WERI-Rb-1 (cell line): ENCODE measurements at regions not wholly inside any gene's neighbourhood (a gene's known extent, or its start where the extent isn't known, plus 50 kb on each side); places are given as distances from the start of the nearest gene placed in this dataset.

Source experiments
- DNase-seq: peaks from one replicate; pipeline ENCODE4 v3.0.0-alpha.2; 2020
- H3K27ac ChIP-seq: fragments of 250-450 bp; sonication (Bioruptor Pico); 2 replicates; pipeline ENCODE4 v1.5.1; 2020; ENCODE audit warnings: mild to moderate bottlenecking, moderate library complexity
- H3K27me3 ChIP-seq: fragments of 250-450 bp; sonication (Bioruptor Pico); 2 replicates; pipeline ENCODE4 v1.5.1; 2021; ENCODE audit warnings: mild to moderate bottlenecking, low read depth, moderate library complexity; ENCODE audit not compliant: insufficient read depth, severe bottlenecking
- H3K36me3 ChIP-seq: fragments of 250-450 bp; sonication (Bioruptor Pico); 2 replicates; pipeline ENCODE4 v1.5.1; 2020; ENCODE audit warnings: mild to moderate bottlenecking, moderate library complexity
- H3K4me3 ChIP-seq: 2 replicates; pipeline ENCODE4 v1.5.1; 2011; ENCODE audit warnings: low read depth, mild to moderate bottlenecking, control low read depth, low read length
- H3K9me3 ChIP-seq: fragments of 250-450 bp; sonication (Bioruptor Pico); 2 replicates; pipeline ENCODE4 v1.5.1; 2021; ENCODE audit warnings: mild to moderate bottlenecking, moderate library complexity; ENCODE audit not compliant: severe bottlenecking
- TF ChIP-seq, protein P1 (sequence below): IDR thresholded peaks from 2 replicates; pipeline ENCODE4 v1.5.1; 2011; ENCODE audit warnings: low read depth, mild to moderate bottlenecking, control low read depth, inconsistent platforms, low read length

DNA sequence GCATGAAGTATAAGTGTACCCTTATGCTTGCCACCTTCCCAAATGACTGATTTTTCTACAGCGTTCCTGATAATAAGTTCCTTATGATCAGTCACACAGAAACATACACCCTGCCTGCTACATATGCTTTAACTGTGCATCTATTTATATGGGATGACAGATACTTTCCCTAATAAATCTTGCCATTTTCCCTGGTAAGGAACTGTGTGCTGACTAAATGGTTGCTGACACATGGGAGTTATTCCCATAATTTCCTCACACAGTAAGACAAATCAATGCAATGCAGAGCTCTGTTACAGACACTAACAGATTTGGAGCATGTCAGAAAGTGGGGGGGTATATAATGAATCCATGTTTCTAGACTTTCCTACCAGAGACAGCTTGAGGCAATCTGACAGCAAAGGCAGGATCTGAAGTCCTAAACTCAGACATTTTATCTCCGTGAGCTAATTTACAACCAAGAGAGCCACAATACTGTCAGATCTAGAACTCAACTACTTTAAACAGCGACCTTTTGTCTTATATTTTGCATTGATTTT, 86.9 kb upstream of the TCF12 start:
- TF ChIP-seq, protein P1, sequence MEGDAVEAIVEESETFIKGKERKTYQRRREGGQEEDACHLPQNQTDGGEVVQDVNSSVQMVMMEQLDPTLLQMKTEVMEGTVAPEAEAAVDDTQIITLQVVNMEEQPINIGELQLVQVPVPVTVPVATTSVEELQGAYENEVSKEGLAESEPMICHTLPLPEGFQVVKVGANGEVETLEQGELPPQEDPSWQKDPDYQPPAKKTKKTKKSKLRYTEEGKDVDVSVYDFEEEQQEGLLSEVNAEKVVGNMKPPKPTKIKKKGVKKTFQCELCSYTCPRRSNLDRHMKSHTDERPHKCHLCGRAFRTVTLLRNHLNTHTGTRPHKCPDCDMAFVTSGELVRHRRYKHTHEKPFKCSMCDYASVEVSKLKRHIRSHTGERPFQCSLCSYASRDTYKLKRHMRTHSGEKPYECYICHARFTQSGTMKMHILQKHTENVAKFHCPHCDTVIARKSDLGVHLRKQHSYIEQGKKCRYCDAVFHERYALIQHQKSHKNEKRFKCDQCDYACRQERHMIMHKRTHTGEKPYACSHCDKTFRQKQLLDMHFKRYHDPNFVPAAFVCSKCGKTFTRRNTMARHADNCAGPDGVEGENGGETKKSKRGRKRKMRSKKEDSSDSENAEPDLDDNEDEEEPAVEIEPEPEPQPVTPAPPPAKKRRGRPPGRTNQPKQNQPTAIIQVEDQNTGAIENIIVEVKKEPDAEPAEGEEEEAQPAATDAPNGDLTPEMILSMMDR: no peak
- Histone ChIP-seq H3K36me3 (no peaks in the 10 kb centered on the region), H3K9me3 (no peaks in the 10 kb centered on the region), H3K27ac (no peak overlapping the region), H3K4me3 (no peak overlapping the region), H3K27me3 (no peaks in the 10 kb centered on the region)
- DNase-seq: no peak

GRCh38 chr15:56824175-56824574, 90.9 kb upstream of the ZNF280D start:
- Histone ChIP-seq H3K27me3 (no peaks in the 10 kb centered on the region), H3K4me3 (no peak overlapping the region), H3K9me3 (no peaks in the 10 kb centered on the region), H3K27ac (no peak overlapping the region), H3K36me3 (no peaks in the 10 kb centered on the region)
- TF ChIP-seq, protein P1: no peak
- no peak for DNase-seq

DNA sequence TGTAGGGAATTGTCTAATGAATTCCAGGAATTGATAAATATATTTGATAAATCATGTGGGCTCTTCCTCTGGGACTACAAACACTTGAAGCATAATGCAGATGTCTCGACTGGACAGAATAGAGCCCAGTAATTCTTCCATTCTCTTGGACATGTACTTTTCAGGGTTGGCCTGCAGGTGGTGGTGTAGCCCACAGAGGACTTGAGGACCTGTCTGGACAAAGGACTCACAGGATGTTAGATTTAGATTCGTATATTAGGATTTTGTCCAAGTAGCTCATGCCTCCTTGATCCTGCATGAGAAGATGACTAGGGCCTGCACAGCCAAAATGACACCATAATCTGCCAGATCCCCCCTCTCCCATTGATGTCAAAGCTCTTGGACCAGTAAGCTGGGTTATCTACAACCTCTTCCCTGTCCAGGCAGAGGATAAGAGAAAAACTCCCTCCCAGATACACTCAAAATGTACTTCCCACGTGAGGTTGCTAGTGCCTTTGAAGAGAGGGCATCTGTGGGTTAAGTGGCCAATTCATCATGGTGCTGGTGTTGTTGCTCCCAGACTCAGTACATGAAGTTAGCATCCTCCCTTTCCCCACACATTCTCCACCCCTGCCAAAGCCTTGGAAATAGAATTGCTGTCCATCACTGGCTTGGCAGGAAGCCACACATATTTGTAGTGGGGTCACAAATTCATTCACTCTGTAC, 88.6 kb upstream of the ZNF280D start:
- Histone ChIP-seq H3K27me3 (no peaks in the 10 kb centered on the region), H3K36me3 (no peaks in the 10 kb centered on the region), H3K4me3 (no peak overlapping the region), H3K9me3 (no peaks in the 10 kb centered on the region), H3K27ac (no peak overlapping the region)
- DNase-seq: peak; percentile 62
- TF ChIP-seq, protein P1: peak; percentile 64

- no peaks in the 10 kb centered on the region for H3K36me3 ChIP-seq
- H3K4me3 ChIP-seq: no peak overlapping the region
- TF ChIP-seq, protein P1: no peak
- DNase-seq: no peak
- no peaks in the 10 kb centered on the region for H3K9me3 ChIP-seq
- H3K27me3 ChIP-seq: no peaks in the 10 kb centered on the region
- H3K27ac ChIP-seq: no peak overlapping the region
These were observed 87.0 kb upstream of the ZNF280D start for GRCh38 chr15:56820333-56820732.

DNA sequence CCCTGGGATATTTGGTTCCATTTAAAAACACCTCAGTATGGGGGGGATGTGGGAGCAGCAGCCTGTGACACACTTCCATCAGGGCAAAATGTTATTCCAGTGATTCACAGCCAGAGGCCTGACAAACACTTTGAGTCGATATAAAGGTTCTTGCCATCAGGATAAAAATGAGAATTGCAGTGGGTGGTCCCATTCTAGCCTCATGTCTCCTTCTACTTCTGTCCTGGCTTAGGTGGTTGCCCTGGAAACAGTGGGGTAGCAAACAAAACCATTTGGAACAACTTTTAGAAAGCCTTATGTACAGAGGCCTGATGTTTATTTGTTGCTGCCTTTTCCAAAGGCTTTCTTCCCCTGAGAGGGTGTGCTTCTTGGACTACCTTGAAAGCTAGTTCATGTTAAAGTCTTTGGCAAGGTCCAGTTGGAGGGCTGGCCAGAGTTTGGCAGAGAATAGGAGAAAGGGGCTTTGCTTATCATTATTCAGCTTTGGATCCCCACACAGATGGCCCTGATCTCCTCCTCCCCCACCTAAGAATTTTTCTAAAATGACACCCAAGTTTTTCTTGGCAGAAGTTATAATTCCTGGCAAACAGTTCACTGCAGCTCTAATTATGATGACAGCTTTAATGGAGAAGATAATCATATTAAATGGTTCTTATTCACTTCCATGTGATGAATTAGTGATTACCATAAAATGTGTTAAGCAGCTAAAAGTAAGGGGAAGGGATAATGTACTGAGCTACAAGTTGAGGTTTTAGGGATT, 84.2 kb upstream of the ZNF280D start:
- H3K4me3 ChIP-seq: no peak overlapping the region
- no peaks in the 10 kb centered on the region for H3K36me3 ChIP-seq
- TF ChIP-seq, protein P1: no peak
- no peak overlapping the region for H3K27ac ChIP-seq
- DNase-seq: no peak
- no peaks in the 10 kb centered on the region for H3K27me3 ChIP-seq
- no peaks in the 10 kb centered on the region for H3K9me3 ChIP-seq
